GM19043 (cell line): ENCODE measurements at regions not wholly inside any gene's neighbourhood (a gene's known extent, or its start where the extent isn't known, plus 50 kb on each side); places are given as distances from the start of the nearest gene placed in this dataset.

ENCODE experiments used
- ATAC-seq: cut with Tn5 transposase; IDR thresholded peaks from one replicate; pipeline ENCODE4 v1.9.1; 2021; ENCODE audit warnings: low read depth; ENCODE audit not compliant: unreplicated experiment

- ATAC-seq: no peak
These were observed 308.9 kb upstream of the JAG1 start for GRCh38 chr20:10982692-10983091.

- no peak for ATAC-seq
These were observed 310.5 kb upstream of the JAG1 start for GRCh38 chr20:10984294-10984693.

- no peak for ATAC-seq
These were observed 311.1 kb upstream of the JAG1 start for GRCh38 chr20:10984913-10985312.

GRCh38 chr20:10985536-10985935 lies 311.7 kb upstream of the JAG1 start:
- ATAC-seq: no peak

- ATAC-seq: no peak
These were observed 312.8 kb upstream of the JAG1 start for GRCh38 chr20:10986586-10986985.

GRCh38 chr20:10987651-10988383 lies 314.0 kb upstream of the JAG1 start:
- ATAC-seq: no peak

- ATAC-seq: no peak
These were observed 317.0 kb upstream of the JAG1 start for GRCh38 chr20:10990625-10991382.

- ATAC-seq: no peak
These were observed 318.9 kb upstream of the JAG1 start for GRCh38 chr20:10992731-10993130.

- ATAC-seq: no peak
These were observed 321.3 kb upstream of the JAG1 start for GRCh38 chr20:10994991-10995700.

GRCh38 chr20:10998476-10998875 lies 324.7 kb upstream of the JAG1 start:
- ATAC-seq: no peak

GRCh38 chr20:11000416-11000815 lies 326.6 kb upstream of the JAG1 start:
- no peak for ATAC-seq

- ATAC-seq: no peak
These were observed 327.5 kb upstream of the JAG1 start for GRCh38 chr20:11001302-11001701.

- ATAC-seq: no peak
These were observed 328.2 kb upstream of the JAG1 start for GRCh38 chr20:11001764-11002540.

GRCh38 chr20:11003341-11003740 lies 329.5 kb upstream of the JAG1 start:
- ATAC-seq: no peak

GRCh38 chr20:11008444-11009033 lies 334.7 kb upstream of the JAG1 start:
- ATAC-seq: no peak

GRCh38 chr20:11011653-11012052 lies 337.9 kb upstream of the JAG1 start:
- no peak for ATAC-seq

GRCh38 chr20:11012975-11013374 lies 339.2 kb upstream of the JAG1 start:
- ATAC-seq: no peak

- no peak for ATAC-seq
These were observed 340.0 kb upstream of the JAG1 start for GRCh38 chr20:11013801-11014200.

GRCh38 chr20:11015440-11015839 lies 341.6 kb upstream of the JAG1 start:
- ATAC-seq: no peak

GRCh38 chr20:11017446-11017845 lies 343.6 kb upstream of the JAG1 start:
- no peak for ATAC-seq
